ENCODE measurements at regions not wholly inside any gene's neighbourhood (a gene's known extent, or its start where the extent isn't known, plus 50 kb on each side); places are given as distances from the start of the nearest gene placed in this dataset.
A peak's percentile ranks its signal among the peaks of the same experiment; 100 is the strongest.

GRCh38 chr19:27746691-27747380 lies 1466.1 kb downstream of the UQCRFS1 start:
- TF ChIP-seq SP1 (IDR thresholded peaks at IDR 0.05): no peak
- no peak for TF ChIP-seq CTBP1 (IDR thresholded peaks at IDR 0.05; ENCODE audit: borderline replicate concordance)
- no peak for TF ChIP-seq TARDBP (IDR thresholded peaks at IDR 0.05)
- CTCF ChIA-PET: no interaction called here
- DNase-seq (ENCODE audit: extremely low spot score): peak; percentile 7
- POLR2A ChIA-PET: no interaction called here

GRCh38 chr19:27745978-27746542 lies 1466.9 kb downstream of the UQCRFS1 start:
- DNase-seq (ENCODE audit: extremely low spot score): no peak
- CTCF ChIA-PET: no interaction called here
- POLR2A ChIA-PET: no interaction called here
- TF ChIP-seq SUZ12 (IDR thresholded peaks at IDR 0.05): no peak
- TF ChIP-seq BHLHE40 (IDR thresholded peaks at IDR 0.05; ENCODE audit: borderline replicate concordance): no peak
- no peak for TF ChIP-seq ARNT (IDR thresholded peaks at IDR 0.05)
- TF ChIP-seq FOXK2 (IDR thresholded peaks at IDR 0.05): no peak
- no peak for TF ChIP-seq ELF4 (IDR thresholded peaks at IDR 0.05)
- no peak for TF ChIP-seq HDGF (IDR thresholded peaks at IDR 0.05; ENCODE audit: borderline replicate concordance)
- no peak for TF ChIP-seq SP1 (IDR thresholded peaks at IDR 0.05)
- no peak for TF ChIP-seq FOXM1 (IDR thresholded peaks at IDR 0.05; ENCODE audit: borderline replicate concordance)
- TF ChIP-seq NFRKB (IDR thresholded peaks at IDR 0.05): no peak
- no peak for TF ChIP-seq LEF1 (IDR thresholded peaks at IDR 0.05; ENCODE audit: borderline replicate concordance)
- TF ChIP-seq PKNOX1 (IDR thresholded peaks at IDR 0.05): no peak
- no peak for TF ChIP-seq ZNF384 (IDR thresholded peaks at IDR 0.05)
- no peak for TF ChIP-seq TARDBP (IDR thresholded peaks at IDR 0.05)
- TF ChIP-seq FOXA1 (IDR thresholded peaks at IDR 0.05): no peak
- no peak for TF ChIP-seq L3MBTL2 (conservative IDR thresholded peaks at IDR 0.05)
- no peak for TF ChIP-seq CTBP1 (IDR thresholded peaks at IDR 0.05; ENCODE audit: borderline replicate concordance)

GRCh38 chr19:27744926-27745768 lies 1467.8 kb downstream of the UQCRFS1 start:
- DNase-seq (ENCODE audit: extremely low spot score): no peak
- CTCF ChIA-PET: no interaction called here
- POLR2A ChIA-PET: no interaction called here
- TF ChIP-seq ARNT (IDR thresholded peaks at IDR 0.05) (no peak), LEF1 (IDR thresholded peaks at IDR 0.05; ENCODE audit: borderline replicate concordance) (no peak), SP1 (IDR thresholded peaks at IDR 0.05) (no peak), ELF4 (IDR thresholded peaks at IDR 0.05) (no peak), L3MBTL2 (conservative IDR thresholded peaks at IDR 0.05) (no peak), BHLHE40 (IDR thresholded peaks at IDR 0.05; ENCODE audit: borderline replicate concordance) (no peak), TARDBP (IDR thresholded peaks at IDR 0.05) (no peak), FOXK2 (IDR thresholded peaks at IDR 0.05) (no peak), FOXA1 (IDR thresholded peaks at IDR 0.05) (no peak), CTBP1 (IDR thresholded peaks at IDR 0.05; ENCODE audit: borderline replicate concordance) (no peak), HDGF (IDR thresholded peaks at IDR 0.05; ENCODE audit: borderline replicate concordance) (no peak)

GRCh38 chr19:27742041-27742440 lies 1470.9 kb downstream of the UQCRFS1 start:
- DNase-seq (ENCODE audit: extremely low spot score): no peak
- CTCF ChIA-PET: no interaction called here
- no peak for TF ChIP-seq ELF4 (IDR thresholded peaks at IDR 0.05)
- no peak for TF ChIP-seq ARNT (IDR thresholded peaks at IDR 0.05)
- TF ChIP-seq FOXK2 (IDR thresholded peaks at IDR 0.05): no peak
- TF ChIP-seq CTBP1 (IDR thresholded peaks at IDR 0.05; ENCODE audit: borderline replicate concordance): no peak
- TF ChIP-seq TARDBP (IDR thresholded peaks at IDR 0.05): no peak
- TF ChIP-seq SUZ12 (IDR thresholded peaks at IDR 0.05): no peak
- no peak for TF ChIP-seq BHLHE40 (IDR thresholded peaks at IDR 0.05; ENCODE audit: borderline replicate concordance)
- POLR2A ChIA-PET: no interaction called here

- ChIA-PET CTCF (no interaction called here), POLR2A (no interaction called here)
- no peak for DNase-seq (ENCODE audit: extremely low spot score)
- TF ChIP-seq LEF1 (IDR thresholded peaks at IDR 0.05; ENCODE audit: borderline replicate concordance) (no peak), TARDBP (IDR thresholded peaks at IDR 0.05) (no peak), L3MBTL2 (conservative IDR thresholded peaks at IDR 0.05) (no peak), SP1 (IDR thresholded peaks at IDR 0.05) (no peak), FOXA1 (IDR thresholded peaks at IDR 0.05) (no peak)
Measured at GRCh38 chr19:27741236-27741635, 1471.7 kb downstream of the UQCRFS1 start.

- no peak for TF ChIP-seq ARNT (IDR thresholded peaks at IDR 0.05)
- TF ChIP-seq FOXM1 (IDR thresholded peaks at IDR 0.05; ENCODE audit: borderline replicate concordance): no peak
- TF ChIP-seq BHLHE40 (IDR thresholded peaks at IDR 0.05; ENCODE audit: borderline replicate concordance): no peak
- TF ChIP-seq L3MBTL2 (conservative IDR thresholded peaks at IDR 0.05): no peak
- TF ChIP-seq FOXK2 (IDR thresholded peaks at IDR 0.05): no peak
- no peak for TF ChIP-seq TARDBP (IDR thresholded peaks at IDR 0.05)
- TF ChIP-seq NFRKB (IDR thresholded peaks at IDR 0.05): no peak
- no peak for TF ChIP-seq FOXA1 (IDR thresholded peaks at IDR 0.05)
- TF ChIP-seq PKNOX1 (IDR thresholded peaks at IDR 0.05): no peak
- TF ChIP-seq SP1 (IDR thresholded peaks at IDR 0.05): no peak
- TF ChIP-seq ELF4 (IDR thresholded peaks at IDR 0.05): no peak
- TF ChIP-seq CTBP1 (IDR thresholded peaks at IDR 0.05; ENCODE audit: borderline replicate concordance): no peak
- TF ChIP-seq HDGF (IDR thresholded peaks at IDR 0.05; ENCODE audit: borderline replicate concordance): no peak
- TF ChIP-seq ZNF384 (IDR thresholded peaks at IDR 0.05): no peak
- TF ChIP-seq LEF1 (IDR thresholded peaks at IDR 0.05; ENCODE audit: borderline replicate concordance): no peak
- TF ChIP-seq SUZ12 (IDR thresholded peaks at IDR 0.05): no peak
- no peak for DNase-seq (ENCODE audit: extremely low spot score)
- CTCF ChIA-PET: no interaction called here
- POLR2A ChIA-PET: no interaction called here
Measured at GRCh38 chr19:27740396-27740795, 1472.6 kb downstream of the UQCRFS1 start.
